ENCODE measurements at regions not wholly inside any gene's neighbourhood (a gene's known extent, or its start where the extent isn't known, plus 50 kb on each side); places are given as distances from the start of the nearest gene placed in this dataset.
A peak's percentile ranks its signal among the peaks of the same experiment; 100 is the strongest.

DNA sequence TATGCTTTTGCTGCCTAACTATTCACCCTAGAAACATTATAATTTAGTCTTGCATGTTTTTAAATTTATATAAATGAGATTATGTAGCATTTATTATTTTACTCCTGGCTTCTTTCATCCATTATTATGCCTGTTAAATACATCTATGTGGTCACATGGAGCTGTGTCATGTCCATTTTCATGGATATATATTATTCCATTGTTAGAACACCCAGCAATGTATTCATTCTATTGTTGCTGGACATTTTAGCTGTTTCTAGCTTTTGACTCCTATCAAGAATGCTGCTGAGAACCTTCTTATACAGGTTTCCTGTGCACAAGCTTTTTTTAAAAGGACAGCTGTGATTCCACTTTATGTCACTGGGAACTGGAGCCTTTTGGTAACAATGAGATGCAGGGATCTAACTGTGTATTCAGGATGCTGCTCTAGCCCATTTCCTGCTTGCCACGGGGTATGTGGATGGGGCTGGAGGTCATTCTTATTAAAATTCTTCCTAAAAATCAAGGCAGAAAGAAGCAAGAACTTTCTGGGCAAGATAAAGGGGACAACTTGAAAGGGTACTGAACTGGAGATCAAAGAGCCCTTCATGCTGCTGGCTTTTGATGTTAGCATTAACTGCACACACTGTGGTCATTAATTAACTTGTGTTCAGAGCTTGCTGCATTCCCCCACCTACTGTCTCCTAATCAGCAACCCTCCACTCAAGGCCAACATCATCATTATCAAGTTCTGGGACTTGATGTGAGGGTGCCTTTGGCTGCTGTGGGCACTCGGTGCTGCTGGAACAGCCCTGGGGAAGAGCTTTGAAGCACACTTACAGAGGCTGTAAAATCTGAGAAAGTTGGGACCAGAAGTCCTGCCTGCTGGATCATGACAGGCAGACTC lies 96.6 kb upstream of the AKIRIN2 start (continued):
- TF ChIP-seq, protein P1, sequence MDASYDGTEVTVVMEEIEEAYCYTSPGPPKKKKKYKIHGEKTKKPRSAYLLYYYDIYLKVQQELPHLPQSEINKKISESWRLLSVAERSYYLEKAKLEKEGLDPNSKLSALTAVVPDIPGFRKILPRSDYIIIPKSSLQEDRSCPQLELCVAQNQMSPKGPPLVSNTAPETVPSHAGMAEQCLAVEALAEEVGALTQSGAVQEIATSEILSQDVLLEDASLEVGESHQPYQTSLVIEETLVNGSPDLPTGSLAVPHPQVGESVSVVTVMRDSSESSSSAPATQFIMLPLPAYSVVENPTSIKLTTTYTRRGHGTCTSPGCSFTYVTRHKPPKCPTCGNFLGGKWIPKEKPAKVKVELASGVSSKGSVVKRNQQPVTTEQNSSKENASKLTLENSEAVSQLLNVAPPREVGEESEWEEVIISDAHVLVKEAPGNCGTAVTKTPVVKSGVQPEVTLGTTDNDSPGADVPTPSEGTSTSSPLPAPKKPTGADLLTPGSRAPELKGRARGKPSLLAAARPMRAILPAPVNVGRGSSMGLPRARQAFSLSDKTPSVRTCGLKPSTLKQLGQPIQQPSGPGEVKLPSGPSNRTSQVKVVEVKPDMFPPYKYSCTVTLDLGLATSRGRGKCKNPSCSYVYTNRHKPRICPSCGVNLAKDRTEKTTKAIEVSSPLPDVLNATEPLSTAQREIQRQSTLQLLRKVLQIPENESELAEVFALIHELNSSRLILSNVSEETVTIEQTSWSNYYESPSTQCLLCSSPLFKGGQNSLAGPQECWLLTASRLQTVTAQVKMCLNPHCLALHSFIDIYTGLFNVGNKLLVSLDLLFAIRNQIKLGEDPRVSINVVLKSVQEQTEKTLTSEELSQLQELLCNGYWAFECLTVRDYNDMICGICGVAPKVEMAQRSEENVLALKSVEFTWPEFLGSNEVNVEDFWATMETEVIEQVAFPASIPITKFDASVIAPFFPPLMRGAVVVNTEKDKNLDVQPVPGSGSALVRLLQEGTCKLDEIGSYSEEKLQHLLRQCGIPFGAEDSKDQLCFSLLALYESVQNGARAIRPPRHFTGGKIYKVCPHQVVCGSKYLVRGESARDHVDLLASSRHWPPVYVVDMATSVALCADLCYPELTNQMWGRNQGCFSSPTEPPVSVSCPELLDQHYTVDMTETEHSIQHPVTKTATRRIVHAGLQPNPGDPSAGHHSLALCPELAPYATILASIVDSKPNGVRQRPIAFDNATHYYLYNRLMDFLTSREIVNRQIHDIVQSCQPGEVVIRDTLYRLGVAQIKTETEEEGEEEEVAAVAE (CRISPR knock-in tag; IDR thresholded peaks at IDR 0.05; ENCODE audit: borderline replicate concordance), result peak; percentile 48; the same call in 1 of the 2 replicates
- TF ChIP-seq, protein P2, sequence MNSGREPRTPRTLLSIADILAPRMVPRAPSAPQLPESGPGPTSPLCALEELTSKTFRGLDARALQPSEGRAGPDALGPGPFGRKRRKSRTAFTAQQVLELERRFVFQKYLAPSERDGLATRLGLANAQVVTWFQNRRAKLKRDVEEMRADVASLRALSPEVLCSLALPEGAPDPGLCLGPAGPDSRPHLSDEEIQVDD (CRISPR knock-in tag; IDR thresholded peaks at IDR 0.05; ENCODE audit: borderline replicate concordance), result no peak
- TF ChIP-seq HNRNPH1 (optimal IDR thresholded peaks at IDR 0.05; ENCODE audit: low read depth, low read length) (no peak), ZNF335 (CRISPR knock-in tag; IDR thresholded peaks at IDR 0.05) (0 out of 2 replicates have a peak, but pooled peaks have one; percentile 48), PHB2 (IDR thresholded peaks at IDR 0.05; ENCODE audit: partially characterized antibody) (no peak), NFIC (IDR thresholded peaks at IDR 0.05; ENCODE audit: low read length) (peak; percentile 95), ZNF772 (CRISPR knock-in tag; IDR thresholded peaks at IDR 0.05) (peak; percentile 76; the same call in 1 of the 2 replicates), TP53 (CRISPR knock-in tag; conservative IDR thresholded peaks at IDR 0.05) (0 out of 2 replicates have a peak, but pooled peaks have one; percentile 64), BCL6 (CRISPR knock-in tag; IDR thresholded peaks at IDR 0.05) (peak; percentile 95), ZNF333 (CRISPR knock-in tag; IDR thresholded peaks at IDR 0.05; ENCODE audit: borderline replicate concordance) (no peak), SMAD1 (CRISPR knock-in tag; IDR thresholded peaks at IDR 0.05; ENCODE audit: borderline replicate concordance, low read depth) (0 out of 2 replicates have a peak, but pooled peaks have one; percentile 41), SOX6 (IDR thresholded peaks at IDR 0.05) (no peak), SOX6 (CRISPR knock-in tag; IDR thresholded peaks at IDR 0.05) (peak; percentile 100), RXRB (CRISPR knock-in tag; IDR thresholded peaks at IDR 0.05; ENCODE audit: borderline replicate concordance) (peak; percentile 91)
- TF ChIP-seq, protein P3, sequence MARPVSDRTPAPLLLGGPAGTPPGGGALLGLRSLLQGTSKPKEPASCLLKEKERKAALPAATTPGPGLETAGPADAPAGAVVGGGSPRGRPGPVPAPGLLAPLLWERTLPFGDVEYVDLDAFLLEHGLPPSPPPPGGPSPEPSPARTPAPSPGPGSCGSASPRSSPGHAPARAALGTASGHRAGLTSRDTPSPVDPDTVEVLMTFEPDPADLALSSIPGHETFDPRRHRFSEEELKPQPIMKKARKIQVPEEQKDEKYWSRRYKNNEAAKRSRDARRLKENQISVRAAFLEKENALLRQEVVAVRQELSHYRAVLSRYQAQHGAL (CRISPR knock-in tag; IDR thresholded peaks at IDR 0.05; ENCODE audit: not compliant biosample characterization), result no peak
- TF ChIP-seq, protein P4, sequence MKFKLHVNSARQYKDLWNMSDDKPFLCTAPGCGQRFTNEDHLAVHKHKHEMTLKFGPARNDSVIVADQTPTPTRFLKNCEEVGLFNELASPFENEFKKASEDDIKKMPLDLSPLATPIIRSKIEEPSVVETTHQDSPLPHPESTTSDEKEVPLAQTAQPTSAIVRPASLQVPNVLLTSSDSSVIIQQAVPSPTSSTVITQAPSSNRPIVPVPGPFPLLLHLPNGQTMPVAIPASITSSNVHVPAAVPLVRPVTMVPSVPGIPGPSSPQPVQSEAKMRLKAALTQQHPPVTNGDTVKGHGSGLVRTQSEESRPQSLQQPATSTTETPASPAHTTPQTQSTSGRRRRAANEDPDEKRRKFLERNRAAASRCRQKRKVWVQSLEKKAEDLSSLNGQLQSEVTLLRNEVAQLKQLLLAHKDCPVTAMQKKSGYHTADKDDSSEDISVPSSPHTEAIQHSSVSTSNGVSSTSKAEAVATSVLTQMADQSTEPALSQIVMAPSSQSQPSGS (CRISPR knock-in tag; IDR thresholded peaks at IDR 0.05), result peak; percentile 86
- TF ChIP-seq, protein P5, sequence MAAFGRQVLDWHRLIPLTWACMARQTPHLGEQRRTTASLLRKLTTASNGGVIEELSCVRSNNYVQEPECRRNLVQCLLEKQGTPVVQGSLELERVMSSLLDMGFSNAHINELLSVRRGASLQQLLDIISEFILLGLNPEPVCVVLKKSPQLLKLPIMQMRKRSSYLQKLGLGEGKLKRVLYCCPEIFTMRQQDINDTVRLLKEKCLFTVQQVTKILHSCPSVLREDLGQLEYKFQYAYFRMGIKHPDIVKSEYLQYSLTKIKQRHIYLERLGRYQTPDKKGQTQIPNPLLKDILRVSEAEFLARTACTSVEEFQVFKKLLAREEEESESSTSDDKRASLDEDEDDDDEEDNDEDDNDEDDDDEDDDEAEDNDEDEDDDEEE (CRISPR knock-in tag; IDR thresholded peaks at IDR 0.05), result peak; percentile 71; the same call in 1 of the 2 replicates
- TF ChIP-seq, protein P6, sequence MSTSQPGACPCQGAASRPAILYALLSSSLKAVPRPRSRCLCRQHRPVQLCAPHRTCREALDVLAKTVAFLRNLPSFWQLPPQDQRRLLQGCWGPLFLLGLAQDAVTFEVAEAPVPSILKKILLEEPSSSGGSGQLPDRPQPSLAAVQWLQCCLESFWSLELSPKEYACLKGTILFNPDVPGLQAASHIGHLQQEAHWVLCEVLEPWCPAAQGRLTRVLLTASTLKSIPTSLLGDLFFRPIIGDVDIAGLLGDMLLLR (CRISPR knock-in tag; IDR thresholded peaks at IDR 0.05), result no peak
- TF ChIP-seq, protein P7, sequence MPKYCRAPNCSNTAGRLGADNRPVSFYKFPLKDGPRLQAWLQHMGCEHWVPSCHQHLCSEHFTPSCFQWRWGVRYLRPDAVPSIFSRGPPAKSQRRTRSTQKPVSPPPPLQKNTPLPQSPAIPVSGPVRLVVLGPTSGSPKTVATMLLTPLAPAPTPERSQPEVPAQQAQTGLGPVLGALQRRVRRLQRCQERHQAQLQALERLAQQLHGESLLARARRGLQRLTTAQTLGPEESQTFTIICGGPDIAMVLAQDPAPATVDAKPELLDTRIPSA (CRISPR knock-in tag; IDR thresholded peaks at IDR 0.05; ENCODE audit: borderline replicate concordance), result no peak
